ENCODE measurements at regions not wholly inside any gene's neighbourhood (a gene's known extent, or its start where the extent isn't known, plus 50 kb on each side); places are given as distances from the start of the nearest gene placed in this dataset.
"Not testable (repeated sequence)": the region's sequence is repeated elsewhere in the genome, so short reads cannot be mapped to it uniquely, and the experiment has no call there.

- no peak for DNase-seq
Observed at GRCh38 chr13:44652168-44652567, 76.0 kb upstream of the TSC22D1 start.

- no peak for DNase-seq
Observed at GRCh38 chr13:44651724-44652123, 75.6 kb upstream of the TSC22D1 start.

- no peak for DNase-seq
Observed at GRCh38 chr13:44651209-44651608, 75.1 kb upstream of the TSC22D1 start.

- no peak for DNase-seq
Observed at GRCh38 chr13:44649834-44650233, 73.7 kb upstream of the TSC22D1 start.

- no peak for DNase-seq
Observed at GRCh38 chr13:44649104-44649428, 72.9 kb upstream of the TSC22D1 start.

- no peak for DNase-seq
Observed at GRCh38 chr13:44648392-44649103, 72.4 kb upstream of the TSC22D1 start.

- DNase-seq = not testable (repeated sequence)
Observed at GRCh38 chr13:44647560-44647959, 71.4 kb upstream of the TSC22D1 start.

- no peak for DNase-seq
Observed at GRCh38 chr13:44646044-44646443, 69.9 kb upstream of the TSC22D1 start.

GRCh38 chr13:44643256-44643655 is 67.1 kb upstream of the TSC22D1 start:
- DNase-seq = no peak

- DNase-seq = no peak
Observed at GRCh38 chr13:44637581-44637980, 61.5 kb upstream of the TSC22D1 start.

- peak; percentile 58 for DNase-seq
Observed at GRCh38 chr13:44629465-44630183, 53.5 kb upstream of the TSC22D1 start.

- DNase-seq = not testable (repeated sequence)
Observed at GRCh38 chr13:44628826-44629225, 52.7 kb upstream of the TSC22D1 start.

GRCh38 chr13:44627441-44627840 is 51.3 kb upstream of the TSC22D1 start:
- DNase-seq = peak; percentile 59

GRCh38 chr13:44626176-44626575 is 50.0 kb upstream of the TSC22D1 start:
- DNase-seq = no peak

Data from EL (cell line).